ENCODE measurements at regions not wholly inside any gene's neighbourhood (a gene's known extent, or its start where the extent isn't known, plus 50 kb on each side); places are given as distances from the start of the nearest gene placed in this dataset.
"Not testable (repeated sequence)": the region's sequence is repeated elsewhere in the genome, so short reads cannot be mapped to it uniquely, and the experiment has no call there.

- DNase-seq, result no peak
Measured at GRCh38 chr14:38389681-38390080, 133.8 kb upstream of the CLEC14A start.

- no peak for DNase-seq
Measured at GRCh38 chr14:38387821-38388220, 131.9 kb upstream of the CLEC14A start.

GRCh38 chr14:38385836-38386235 is 129.9 kb upstream of the CLEC14A start:
- DNase-seq, result no peak

GRCh38 chr14:38385343-38385742 is 129.4 kb upstream of the CLEC14A start:
- DNase-seq, result no peak

- DNase-seq, result no peak
Measured at GRCh38 chr14:38384741-38385140, 128.8 kb upstream of the CLEC14A start.

GRCh38 chr14:38367922-38368321 is 112.0 kb upstream of the CLEC14A start:
- no peak for DNase-seq

- DNase-seq, result no peak
Measured at GRCh38 chr14:38366374-38366773, 110.5 kb upstream of the CLEC14A start.

GRCh38 chr14:38363217-38363616 is 107.3 kb upstream of the CLEC14A start:
- no peak for DNase-seq

- DNase-seq, result no peak
Measured at GRCh38 chr14:38357557-38357956, 101.7 kb upstream of the CLEC14A start.

- not testable (repeated sequence) for DNase-seq
Measured at GRCh38 chr14:38355473-38355872, 99.6 kb upstream of the CLEC14A start.

GRCh38 chr14:38350102-38350501 is 94.2 kb upstream of the CLEC14A start:
- DNase-seq, result no peak

- no peak for DNase-seq
Measured at GRCh38 chr14:38342803-38343202, 86.9 kb upstream of the CLEC14A start.

GRCh38 chr14:38339696-38340095 is 83.8 kb upstream of the CLEC14A start:
- DNase-seq, result no peak

GRCh38 chr14:38336298-38336697 is 80.4 kb upstream of the CLEC14A start:
- no peak for DNase-seq

GRCh38 chr14:38330275-38330674 is 74.4 kb upstream of the CLEC14A start:
- no peak for DNase-seq

GRCh38 chr14:38329246-38329645 is 73.4 kb upstream of the CLEC14A start:
- DNase-seq, result no peak

GRCh38 chr14:38316922-38317321 is 61.0 kb upstream of the CLEC14A start:
- DNase-seq, result no peak

- DNase-seq, result no peak
Measured at GRCh38 chr14:38311655-38312054, 55.8 kb upstream of the CLEC14A start.

GRCh38 chr14:38310420-38310995 is 54.6 kb upstream of the CLEC14A start:
- no peak for DNase-seq

- DNase-seq, result no peak
Measured at GRCh38 chr14:38309522-38310277, 53.8 kb upstream of the CLEC14A start.
